ENCODE measurements at regions not wholly inside any gene's neighbourhood (a gene's known extent, or its start where the extent isn't known, plus 50 kb on each side); places are given as distances from the start of the nearest gene placed in this dataset.

- H3K4me3 ChIP-seq (ENCODE audit: low read depth, low read length) = no peak overlapping the region
- no peak for DNase-seq (ENCODE audit: low read depth)
- TF ChIP-seq, protein P1, sequence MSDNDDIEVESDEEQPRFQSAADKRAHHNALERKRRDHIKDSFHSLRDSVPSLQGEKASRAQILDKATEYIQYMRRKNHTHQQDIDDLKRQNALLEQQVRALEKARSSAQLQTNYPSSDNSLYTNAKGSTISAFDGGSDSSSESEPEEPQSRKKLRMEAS (IDR thresholded peaks at IDR 0.05; ENCODE audit: low read depth, low read length) = no peak
- TF ChIP-seq, protein P2, sequence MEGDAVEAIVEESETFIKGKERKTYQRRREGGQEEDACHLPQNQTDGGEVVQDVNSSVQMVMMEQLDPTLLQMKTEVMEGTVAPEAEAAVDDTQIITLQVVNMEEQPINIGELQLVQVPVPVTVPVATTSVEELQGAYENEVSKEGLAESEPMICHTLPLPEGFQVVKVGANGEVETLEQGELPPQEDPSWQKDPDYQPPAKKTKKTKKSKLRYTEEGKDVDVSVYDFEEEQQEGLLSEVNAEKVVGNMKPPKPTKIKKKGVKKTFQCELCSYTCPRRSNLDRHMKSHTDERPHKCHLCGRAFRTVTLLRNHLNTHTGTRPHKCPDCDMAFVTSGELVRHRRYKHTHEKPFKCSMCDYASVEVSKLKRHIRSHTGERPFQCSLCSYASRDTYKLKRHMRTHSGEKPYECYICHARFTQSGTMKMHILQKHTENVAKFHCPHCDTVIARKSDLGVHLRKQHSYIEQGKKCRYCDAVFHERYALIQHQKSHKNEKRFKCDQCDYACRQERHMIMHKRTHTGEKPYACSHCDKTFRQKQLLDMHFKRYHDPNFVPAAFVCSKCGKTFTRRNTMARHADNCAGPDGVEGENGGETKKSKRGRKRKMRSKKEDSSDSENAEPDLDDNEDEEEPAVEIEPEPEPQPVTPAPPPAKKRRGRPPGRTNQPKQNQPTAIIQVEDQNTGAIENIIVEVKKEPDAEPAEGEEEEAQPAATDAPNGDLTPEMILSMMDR (IDR thresholded peaks at IDR 0.05; ENCODE audit: low read depth, low read length) = no peak
- TF ChIP-seq POLR2A (IDR thresholded peaks at IDR 0.05; ENCODE audit: extremely low read depth, insufficient read length) (no peak), MYC (IDR thresholded peaks at IDR 0.05; ENCODE audit: low read depth, low read length) (no peak)
These were observed 312.0 kb upstream of the TMPRSS15 start for GRCh38 chr21:18715606-18716005.

DNA sequence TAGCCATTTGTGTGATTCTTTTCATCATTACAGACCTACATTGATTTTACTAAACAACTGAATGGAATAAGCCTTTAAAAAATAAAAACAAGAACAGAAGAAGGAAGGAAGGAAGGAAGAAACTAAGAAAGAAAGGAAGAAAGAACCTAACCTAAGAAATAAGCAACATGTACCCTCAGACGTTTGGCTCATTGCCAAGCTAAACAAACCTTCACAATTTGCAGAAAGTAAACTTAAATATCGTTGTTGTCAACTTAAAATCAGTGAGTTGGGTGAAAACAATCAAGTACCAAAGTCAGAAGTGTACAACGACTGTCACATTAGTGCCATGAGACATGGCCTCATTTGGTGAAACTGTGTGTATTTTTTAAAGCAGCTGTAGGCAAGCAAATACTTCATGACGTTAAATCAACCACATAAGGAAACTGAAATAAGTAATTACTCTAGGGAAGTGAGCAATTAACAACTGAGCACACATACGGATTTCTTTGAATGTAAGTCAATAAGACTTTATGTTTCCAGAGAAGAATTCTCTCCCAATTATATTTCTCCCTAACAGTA is 313.1 kb upstream of the TMPRSS15 start:
- no peak overlapping the region for H3K4me3 ChIP-seq (ENCODE audit: low read depth, low read length)
- TF ChIP-seq MYC (IDR thresholded peaks at IDR 0.05; ENCODE audit: low read depth, low read length) (no peak), POLR2A (IDR thresholded peaks at IDR 0.05; ENCODE audit: extremely low read depth, insufficient read length) (no peak)
- TF ChIP-seq, protein P2 (IDR thresholded peaks at IDR 0.05; ENCODE audit: low read depth, low read length) = no peak
- TF ChIP-seq, protein P1 (IDR thresholded peaks at IDR 0.05; ENCODE audit: low read depth, low read length) = no peak
- no peak for DNase-seq (ENCODE audit: low read depth)

DNA sequence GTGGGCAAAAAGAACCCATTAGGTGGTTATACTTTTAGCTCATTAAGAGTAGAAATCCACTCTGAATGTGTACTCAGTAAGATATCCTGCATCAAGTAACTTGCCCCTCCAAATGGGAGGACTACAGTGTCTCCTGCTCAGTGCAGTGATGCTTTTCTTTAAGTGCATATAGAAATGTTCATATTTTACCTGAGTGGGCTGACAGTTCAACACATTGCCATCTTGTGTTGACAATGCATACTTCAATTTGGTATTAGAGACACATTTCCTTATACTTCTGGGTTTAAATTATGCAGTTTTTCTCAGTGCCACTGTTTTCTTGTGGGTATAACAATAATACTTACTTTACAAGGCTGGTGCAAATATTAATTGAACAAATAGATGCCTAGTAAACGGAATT is 318.6 kb upstream of the TMPRSS15 start:
- no peak for DNase-seq (ENCODE audit: low read depth)
- TF ChIP-seq, protein P2 (IDR thresholded peaks at IDR 0.05; ENCODE audit: low read depth, low read length) = no peak
- TF ChIP-seq, protein P1 (IDR thresholded peaks at IDR 0.05; ENCODE audit: low read depth, low read length) = no peak
- TF ChIP-seq POLR2A (IDR thresholded peaks at IDR 0.05; ENCODE audit: extremely low read depth, insufficient read length) (no peak), MYC (IDR thresholded peaks at IDR 0.05; ENCODE audit: low read depth, low read length) (no peak)
- no peak overlapping the region for H3K4me3 ChIP-seq (ENCODE audit: low read depth, low read length)

DNA sequence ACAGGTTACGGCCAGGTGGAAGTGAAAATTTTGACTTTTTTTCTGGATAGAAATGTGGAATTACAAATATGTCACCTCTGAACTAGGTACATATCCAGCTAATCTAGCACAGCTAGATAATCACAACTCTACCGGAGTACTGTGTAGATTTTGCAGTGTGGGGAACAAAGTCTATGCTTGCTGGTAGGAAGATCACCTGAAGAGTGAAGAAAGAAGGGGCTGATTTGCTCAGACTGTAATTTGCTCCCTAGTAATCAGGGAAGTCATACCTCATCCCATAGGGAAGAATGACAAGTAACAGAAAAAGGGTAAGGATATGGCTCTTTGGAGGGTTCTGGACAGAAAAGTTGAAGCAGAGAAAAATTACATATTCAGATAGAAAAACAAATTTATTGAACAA is 319.6 kb upstream of the TMPRSS15 start:
- TF ChIP-seq, protein P2 (IDR thresholded peaks at IDR 0.05; ENCODE audit: low read depth, low read length) = no peak
- H3K4me3 ChIP-seq (ENCODE audit: low read depth, low read length) = no peak overlapping the region

GRCh38 chr21:18725653-18726052 is 322.1 kb upstream of the TMPRSS15 start:
- TF ChIP-seq MYC (IDR thresholded peaks at IDR 0.05; ENCODE audit: low read depth, low read length) = no peak
- TF ChIP-seq, protein P1 (IDR thresholded peaks at IDR 0.05; ENCODE audit: low read depth, low read length) = no peak
- TF ChIP-seq POLR2A (IDR thresholded peaks at IDR 0.05; ENCODE audit: extremely low read depth, insufficient read length) = no peak
- TF ChIP-seq, protein P2 (IDR thresholded peaks at IDR 0.05; ENCODE audit: low read depth, low read length) = peak; percentile 27
- peak; percentile 20 for DNase-seq (ENCODE audit: low read depth)
- no peak overlapping the region for H3K4me3 ChIP-seq (ENCODE audit: low read depth, low read length)

More for the DNA sequence above, 319.6 kb upstream of the TMPRSS15 start:
- DNase-seq (ENCODE audit: low read depth) = no peak

DNA sequence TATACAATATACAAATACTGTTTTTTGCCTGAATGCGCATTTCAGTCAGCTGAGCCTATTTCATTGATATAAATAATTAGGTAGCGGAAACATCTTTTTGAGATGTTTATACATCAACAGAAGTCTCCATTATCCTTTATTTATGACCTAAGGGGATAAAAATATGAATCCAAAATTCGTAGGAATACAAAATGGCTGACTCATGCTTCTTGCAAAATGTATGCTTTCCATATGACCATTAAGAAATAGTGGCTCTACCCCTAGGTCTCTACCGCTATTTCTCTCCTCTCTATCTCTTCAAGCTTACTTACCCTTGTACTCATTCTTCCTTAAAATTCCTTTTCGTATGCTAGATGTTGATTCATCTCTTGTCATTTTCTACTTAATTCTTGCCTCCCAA is 338.4 kb upstream of the TMPRSS15 start:
- no peak for DNase-seq (ENCODE audit: low read depth)
- TF ChIP-seq, protein P2 (IDR thresholded peaks at IDR 0.05; ENCODE audit: low read depth, low read length) = no peak
- TF ChIP-seq MYC (IDR thresholded peaks at IDR 0.05; ENCODE audit: low read depth, low read length) (no peak), POLR2A (IDR thresholded peaks at IDR 0.05; ENCODE audit: extremely low read depth, insufficient read length) (no peak)
- TF ChIP-seq, protein P1 (IDR thresholded peaks at IDR 0.05; ENCODE audit: low read depth, low read length) = no peak
- H3K4me3 ChIP-seq (ENCODE audit: low read depth, low read length) = no peak overlapping the region
